HL-60 (cell line): ENCODE measurements at regions not wholly inside any gene's neighbourhood (a gene's known extent, or its start where the extent isn't known, plus 50 kb on each side); places are given as distances from the start of the nearest gene placed in this dataset.

Experiments
- DNase-seq, 2 experiments: peaks; one replicate each; pipeline ENCODE4 v3.0.0-alpha.2; 2010 to 2020; ENCODE audit warnings: low read depth in 1 of 2, low spot score in 1 of 2
- H3K27ac ChIP-seq: fragments of 250-450 bp; sonication (Bioruptor Pico); replicated peaks from 2 replicates; pipeline ENCODE4 v1.5.1; 2020; ENCODE audit warnings: mild to moderate bottlenecking, moderate library complexity
- H3K27me3 ChIP-seq: fragments of 250-450 bp; sonication (Bioruptor Pico); 2 replicates; pipeline ENCODE4 v1.5.1; 2021; ENCODE audit warnings: mild to moderate bottlenecking, moderate library complexity; ENCODE audit not compliant: insufficient read depth, poor library complexity, severe bottlenecking
- H3K4me3 ChIP-seq: replicated peaks from 2 replicates; pipeline ENCODE4 v1.5.1; 2011; ENCODE audit warnings: mild to moderate bottlenecking, control low read depth, low read length; ENCODE audit not compliant: insufficient read depth
- GABPA ChIP-seq: IDR thresholded peaks from 2 replicates; pipeline ENCODE4 v1.6.1; 2012; ENCODE audit warnings: low read depth
- POLR2AphosphoS5 ChIP-seq: IDR thresholded peaks from 2 replicates; pipeline ENCODE4 v1.6.1; 2012; ENCODE audit warnings: low read depth
- SPI1 ChIP-seq: IDR thresholded peaks from 2 replicates; pipeline ENCODE4 v1.6.1; 2012; ENCODE audit warnings: low read depth, mild to moderate bottlenecking, borderline replicate concordance
- TF ChIP-seq, protein P1 (sequence below): IDR thresholded peaks from 2 replicates; pipeline ENCODE4 v1.6.1; 2012; ENCODE audit warnings: low read depth; ENCODE audit not compliant: insufficient replicate concordance
- TF ChIP-seq, protein P2 (sequence below): IDR thresholded peaks from one replicate; pipeline ENCODE4 v1.5.1; 2011; ENCODE audit warnings: low read length, control low read depth, inconsistent platforms; ENCODE audit not compliant: insufficient read depth

DNA sequence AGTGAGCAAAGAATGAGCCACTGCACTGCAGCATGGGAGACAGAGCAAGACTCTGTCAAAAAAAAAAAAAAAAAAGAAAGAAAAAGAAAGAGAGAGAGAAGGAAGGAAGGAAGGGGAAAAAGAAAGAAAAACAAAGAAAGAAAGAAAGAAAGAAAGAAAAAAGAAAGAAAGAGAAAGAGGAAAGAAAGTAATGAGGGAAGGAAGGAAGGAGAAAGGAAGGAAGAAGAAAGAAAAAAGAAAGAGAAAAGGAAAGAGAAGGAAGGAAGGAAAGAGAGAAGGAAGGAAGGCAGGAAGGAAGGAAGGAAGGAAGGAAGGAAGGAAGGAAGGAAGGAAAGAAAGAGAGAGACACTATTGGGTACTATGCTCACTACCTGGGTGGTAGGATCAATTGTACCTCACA lies 122.2 kb upstream of the ERCC4 start:
- no peak for DNase-seq
- TF ChIP-seq GABPA (no peak), POLR2AphosphoS5 (no peak), SPI1 (no peak)
- TF ChIP-seq, protein P1, sequence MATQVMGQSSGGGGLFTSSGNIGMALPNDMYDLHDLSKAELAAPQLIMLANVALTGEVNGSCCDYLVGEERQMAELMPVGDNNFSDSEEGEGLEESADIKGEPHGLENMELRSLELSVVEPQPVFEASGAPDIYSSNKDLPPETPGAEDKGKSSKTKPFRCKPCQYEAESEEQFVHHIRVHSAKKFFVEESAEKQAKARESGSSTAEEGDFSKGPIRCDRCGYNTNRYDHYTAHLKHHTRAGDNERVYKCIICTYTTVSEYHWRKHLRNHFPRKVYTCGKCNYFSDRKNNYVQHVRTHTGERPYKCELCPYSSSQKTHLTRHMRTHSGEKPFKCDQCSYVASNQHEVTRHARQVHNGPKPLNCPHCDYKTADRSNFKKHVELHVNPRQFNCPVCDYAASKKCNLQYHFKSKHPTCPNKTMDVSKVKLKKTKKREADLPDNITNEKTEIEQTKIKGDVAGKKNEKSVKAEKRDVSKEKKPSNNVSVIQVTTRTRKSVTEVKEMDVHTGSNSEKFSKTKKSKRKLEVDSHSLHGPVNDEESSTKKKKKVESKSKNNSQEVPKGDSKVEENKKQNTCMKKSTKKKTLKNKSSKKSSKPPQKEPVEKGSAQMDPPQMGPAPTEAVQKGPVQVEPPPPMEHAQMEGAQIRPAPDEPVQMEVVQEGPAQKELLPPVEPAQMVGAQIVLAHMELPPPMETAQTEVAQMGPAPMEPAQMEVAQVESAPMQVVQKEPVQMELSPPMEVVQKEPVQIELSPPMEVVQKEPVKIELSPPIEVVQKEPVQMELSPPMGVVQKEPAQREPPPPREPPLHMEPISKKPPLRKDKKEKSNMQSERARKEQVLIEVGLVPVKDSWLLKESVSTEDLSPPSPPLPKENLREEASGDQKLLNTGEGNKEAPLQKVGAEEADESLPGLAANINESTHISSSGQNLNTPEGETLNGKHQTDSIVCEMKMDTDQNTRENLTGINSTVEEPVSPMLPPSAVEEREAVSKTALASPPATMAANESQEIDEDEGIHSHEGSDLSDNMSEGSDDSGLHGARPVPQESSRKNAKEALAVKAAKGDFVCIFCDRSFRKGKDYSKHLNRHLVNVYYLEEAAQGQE, result no peak
- TF ChIP-seq, protein P2, sequence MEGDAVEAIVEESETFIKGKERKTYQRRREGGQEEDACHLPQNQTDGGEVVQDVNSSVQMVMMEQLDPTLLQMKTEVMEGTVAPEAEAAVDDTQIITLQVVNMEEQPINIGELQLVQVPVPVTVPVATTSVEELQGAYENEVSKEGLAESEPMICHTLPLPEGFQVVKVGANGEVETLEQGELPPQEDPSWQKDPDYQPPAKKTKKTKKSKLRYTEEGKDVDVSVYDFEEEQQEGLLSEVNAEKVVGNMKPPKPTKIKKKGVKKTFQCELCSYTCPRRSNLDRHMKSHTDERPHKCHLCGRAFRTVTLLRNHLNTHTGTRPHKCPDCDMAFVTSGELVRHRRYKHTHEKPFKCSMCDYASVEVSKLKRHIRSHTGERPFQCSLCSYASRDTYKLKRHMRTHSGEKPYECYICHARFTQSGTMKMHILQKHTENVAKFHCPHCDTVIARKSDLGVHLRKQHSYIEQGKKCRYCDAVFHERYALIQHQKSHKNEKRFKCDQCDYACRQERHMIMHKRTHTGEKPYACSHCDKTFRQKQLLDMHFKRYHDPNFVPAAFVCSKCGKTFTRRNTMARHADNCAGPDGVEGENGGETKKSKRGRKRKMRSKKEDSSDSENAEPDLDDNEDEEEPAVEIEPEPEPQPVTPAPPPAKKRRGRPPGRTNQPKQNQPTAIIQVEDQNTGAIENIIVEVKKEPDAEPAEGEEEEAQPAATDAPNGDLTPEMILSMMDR, result no peak
- no peaks in the 10 kb centered on the region for H3K27me3 ChIP-seq
- no peak overlapping the region for H3K27ac ChIP-seq
- no peak overlapping the region for H3K4me3 ChIP-seq

GRCh38 chr16:13798211-13798610 lies 121.7 kb upstream of the ERCC4 start:
- no peak for DNase-seq
- no peak for TF ChIP-seq SPI1
- no peak for TF ChIP-seq GABPA
- TF ChIP-seq, protein P2, result no peak
- no peak for TF ChIP-seq POLR2AphosphoS5
- TF ChIP-seq, protein P1, result no peak
- Histone ChIP-seq H3K27me3 (no peaks in the 10 kb centered on the region), H3K27ac (no peak overlapping the region), H3K4me3 (no peak overlapping the region)

- TF ChIP-seq SPI1, result no peak
- TF ChIP-seq GABPA, result no peak
- TF ChIP-seq, protein P2, result no peak
- TF ChIP-seq, protein P1, result no peak
- no peak for TF ChIP-seq POLR2AphosphoS5
- Histone ChIP-seq H3K27me3 (no peaks in the 10 kb centered on the region), H3K4me3 (no peak overlapping the region), H3K27ac (no peak overlapping the region)
- no peak for DNase-seq
Measured at GRCh38 chr16:13803974-13804373, 116.0 kb upstream of the ERCC4 start.
